Activated T-cell treated with anti-CD3 and anti-CD28 coated beads for 1 hour (primary cell): ENCODE measurements at regions not wholly inside any gene's neighbourhood (a gene's known extent, or its start where the extent isn't known, plus 50 kb on each side); places are given as distances from the start of the nearest gene placed in this dataset.

Experiments
- DNase-seq: peaks from one replicate; pipeline ENCODE4 v3.0.0-alpha.2; 2020; ENCODE audit warnings: low read depth

DNA sequence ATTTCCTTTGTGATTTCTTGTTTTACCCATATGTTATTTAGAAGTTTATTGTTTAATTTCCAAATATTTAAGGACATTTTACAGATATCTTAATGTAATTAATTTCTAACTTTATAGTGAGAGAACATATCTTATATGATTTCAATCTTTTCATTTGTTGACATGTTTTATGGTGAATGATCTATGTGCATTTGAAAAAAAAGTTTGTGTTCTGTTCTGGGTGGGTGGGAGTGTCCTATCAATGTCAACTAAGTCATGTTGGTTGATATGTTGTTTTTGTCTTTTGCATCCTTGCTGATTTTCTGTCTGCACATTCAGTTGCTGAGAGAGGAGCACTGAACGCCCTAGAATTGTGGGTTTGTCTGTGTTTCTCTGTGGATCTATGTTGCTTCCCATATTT lies 50.3 kb upstream of the CBFA2T3 start:
- no peak for DNase-seq

GRCh38 chr16:89031715-89032659 lies 55.0 kb upstream of the CBFA2T3 start:
- DNase-seq = peak; percentile 36

- no peak for DNase-seq
Measured at GRCh38 chr16:89033304-89033703, 56.3 kb upstream of the CBFA2T3 start.

- no peak for DNase-seq
Measured at GRCh38 chr16:89033796-89034572, 57.0 kb upstream of the CBFA2T3 start.

DNA sequence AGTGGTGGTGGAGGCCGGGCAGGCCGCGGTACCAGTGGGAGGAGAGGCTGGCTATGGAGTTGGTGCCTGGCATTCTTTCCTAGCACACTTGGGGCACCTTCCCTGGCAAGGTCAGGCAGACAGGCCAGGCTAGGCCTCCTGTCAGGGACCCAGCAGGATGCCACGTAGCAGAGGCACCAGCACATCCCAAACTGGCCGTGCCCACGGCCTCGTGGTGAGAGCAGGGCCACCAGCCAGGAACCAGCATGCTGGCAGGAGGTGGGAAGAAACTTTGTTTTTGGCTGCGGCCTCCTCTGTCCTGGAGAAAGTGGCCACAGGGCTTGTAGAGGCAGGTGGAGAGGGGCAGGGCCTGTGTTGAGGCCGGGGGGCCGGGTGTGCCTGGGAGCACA lies 57.6 kb upstream of the CBFA2T3 start:
- no peak for DNase-seq

- DNase-seq = no peak
Measured at GRCh38 chr16:89034971-89035668, 58.1 kb upstream of the CBFA2T3 start.

- no peak for DNase-seq
Measured at GRCh38 chr16:89035669-89036570, 57.7 kb upstream of the ACSF3 start.

GRCh38 chr16:89036776-89037175 lies 56.9 kb upstream of the ACSF3 start:
- no peak for DNase-seq

DNA sequence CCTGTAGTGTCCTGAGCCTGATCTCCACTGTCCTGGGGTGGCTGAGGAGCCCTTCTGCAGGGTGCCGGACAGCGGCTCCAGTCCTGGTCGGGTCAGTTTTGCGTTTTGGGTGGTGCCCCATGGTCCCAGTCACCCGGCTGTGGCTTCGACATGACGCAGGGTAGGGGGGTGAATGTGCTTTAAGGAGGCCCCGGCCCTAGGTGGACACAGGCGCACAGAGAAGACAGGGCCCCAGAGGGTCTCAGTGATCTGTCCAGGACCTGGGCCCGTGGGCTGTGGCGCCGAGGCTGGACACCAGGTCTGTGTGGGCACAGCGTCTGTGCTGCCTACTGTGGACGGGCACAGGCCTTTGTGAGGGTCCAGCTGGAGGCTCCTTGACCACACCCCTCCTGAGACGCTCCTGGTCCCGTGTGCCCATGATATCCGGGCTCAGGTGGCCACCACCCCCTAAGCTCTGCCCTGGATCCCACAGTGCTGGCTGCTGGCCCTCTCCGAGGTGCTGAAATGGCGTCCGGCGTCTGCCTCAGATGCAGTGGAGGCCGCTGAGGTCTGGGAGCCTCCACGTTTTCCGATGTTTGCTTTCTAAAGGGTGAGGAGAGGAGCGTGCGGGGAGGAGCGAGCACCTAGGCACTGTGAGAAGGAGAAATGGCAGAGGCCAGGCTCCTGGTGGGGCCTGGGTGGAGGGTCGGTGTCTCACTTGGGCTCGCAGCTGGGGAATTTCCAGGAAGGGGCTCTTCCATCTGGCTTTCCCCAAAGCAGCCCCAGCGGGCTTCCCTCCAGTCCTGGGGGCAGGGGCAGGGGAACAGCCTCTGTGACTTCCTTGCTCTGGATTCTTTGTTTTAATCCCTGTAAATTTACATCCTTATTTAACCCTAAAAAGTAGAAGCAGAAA lies 56.1 kb upstream of the ACSF3 start:
- DNase-seq = peak; percentile 18

- DNase-seq = no peak
Measured at GRCh38 chr16:89038221-89038721, 55.4 kb upstream of the ACSF3 start.

GRCh38 chr16:89038811-89039735 lies 54.6 kb upstream of the ACSF3 start:
- no peak for DNase-seq

DNA sequence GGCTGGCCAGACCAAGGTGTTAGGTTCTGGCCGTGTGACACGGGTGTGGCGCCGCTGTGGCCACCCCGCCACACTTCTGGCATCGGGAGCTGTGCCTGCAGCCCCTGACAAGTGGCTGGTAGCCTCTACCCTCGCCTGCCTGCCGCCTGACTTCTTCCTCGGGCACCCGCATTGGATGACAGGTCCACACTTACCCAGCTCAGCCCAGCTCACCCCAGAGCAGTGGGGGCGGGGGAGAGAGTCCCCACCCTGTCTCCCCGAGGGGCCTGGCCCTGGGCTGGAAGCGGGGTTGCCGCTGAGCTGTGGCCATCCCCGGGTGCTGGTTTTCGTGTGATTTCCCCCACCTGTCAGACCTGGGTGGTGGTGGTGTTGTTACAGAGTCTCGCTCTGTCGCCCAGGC lies 53.9 kb upstream of the ACSF3 start:
- no peak for DNase-seq

DNA sequence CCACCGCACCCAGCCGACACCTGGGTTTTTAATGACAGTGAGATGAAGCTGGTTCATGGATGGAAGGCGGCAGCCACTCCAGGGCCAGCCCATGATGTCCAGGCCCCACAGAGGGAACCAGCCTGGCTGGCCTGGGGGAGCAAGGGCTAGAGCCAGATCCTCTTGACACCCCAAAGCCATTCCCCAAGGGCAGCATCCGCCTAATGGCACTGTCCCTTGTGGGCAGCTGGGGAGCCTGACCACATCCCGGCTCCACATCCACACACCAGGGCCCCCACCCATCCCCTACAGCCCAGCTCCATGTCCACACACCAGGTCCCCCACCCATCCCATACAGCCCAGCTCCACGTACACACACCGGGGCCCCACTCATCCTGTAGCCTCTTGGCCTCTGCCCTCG lies 53.3 kb upstream of the ACSF3 start:
- DNase-seq = no peak

DNA sequence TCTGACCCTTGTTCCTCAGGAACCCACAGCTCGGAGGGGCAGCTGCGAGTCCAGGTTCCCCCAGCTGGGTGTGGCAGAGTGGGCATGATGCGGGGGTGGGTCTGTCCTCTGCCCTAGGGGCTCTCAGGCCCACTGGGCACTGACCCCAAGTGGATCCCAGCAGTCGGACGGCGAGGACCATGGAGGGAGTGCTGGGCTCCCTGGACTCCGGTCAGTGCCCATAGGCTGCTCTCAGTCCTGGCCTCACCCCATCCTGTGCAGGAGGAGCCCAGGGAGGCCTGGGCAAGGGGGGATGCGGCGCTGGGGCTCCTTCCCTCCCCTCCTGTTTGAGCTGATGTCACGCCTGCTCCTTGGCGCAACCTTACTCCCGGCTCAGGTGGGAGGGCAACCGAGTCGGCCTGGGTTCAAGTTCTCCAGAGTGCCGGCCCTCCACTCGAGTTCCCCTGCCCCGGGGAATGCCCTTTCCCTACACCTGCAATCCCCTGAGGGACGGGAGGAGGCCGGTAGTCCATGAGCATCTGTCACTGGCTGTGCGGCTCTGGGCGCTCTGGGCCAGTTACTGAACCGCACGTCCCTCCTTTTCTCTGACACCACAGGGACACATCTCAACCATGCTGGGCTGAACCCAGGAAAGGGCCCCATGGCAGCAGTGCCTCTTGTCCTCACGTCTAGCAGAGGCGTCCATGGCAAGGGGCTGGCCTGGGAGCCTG lies 52.6 kb upstream of the ACSF3 start:
- no peak for DNase-seq

GRCh38 chr16:89041571-89042481 lies 51.8 kb upstream of the ACSF3 start:
- DNase-seq = no peak

DNA sequence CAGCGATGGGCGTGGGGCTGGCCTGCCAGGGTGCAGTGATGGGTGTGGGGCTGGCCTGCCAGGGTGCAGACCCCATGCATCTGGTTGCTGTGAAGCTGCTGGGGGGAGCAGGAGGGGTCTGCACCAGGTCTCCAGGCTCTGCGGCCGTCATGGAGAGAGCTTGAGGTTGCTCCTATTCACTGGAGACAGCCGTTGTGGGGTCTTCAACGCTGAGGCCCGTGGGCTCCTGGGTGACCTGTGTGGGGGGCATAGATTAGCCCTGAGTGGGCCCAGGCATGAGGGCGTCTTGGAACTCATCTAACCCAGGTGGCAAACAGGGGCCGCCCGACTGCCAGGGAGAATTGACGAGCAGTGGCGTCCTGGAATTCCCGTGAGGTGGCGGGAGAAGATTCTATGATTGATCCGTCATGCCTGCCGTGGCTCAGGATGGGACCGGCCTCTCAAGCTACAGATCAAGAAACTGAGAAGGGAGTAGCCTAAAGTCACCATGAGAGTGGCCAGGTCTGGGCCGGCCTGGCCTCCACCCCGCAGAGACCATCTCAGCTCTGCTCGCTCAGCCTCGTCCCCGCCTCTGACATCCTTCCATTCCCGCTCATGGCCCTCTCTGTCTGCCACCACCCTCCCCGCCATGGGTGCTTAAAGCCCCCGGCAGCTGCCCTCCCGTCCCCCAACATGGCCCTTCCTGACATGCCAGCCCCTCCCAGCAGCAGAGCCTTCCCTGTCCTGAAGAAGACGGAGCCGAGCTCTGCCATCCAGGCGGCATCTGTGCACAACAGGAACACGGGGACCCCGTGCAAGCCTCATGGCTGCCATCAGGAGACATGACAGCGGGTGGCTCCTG lies 50.7 kb upstream of the ACSF3 start:
- DNase-seq = no peak
